Transverse colon (tissue), 4 donors: ENCODE measurements at regions not wholly inside any gene's neighbourhood (a gene's known extent, or its start where the extent isn't known, plus 50 kb on each side); places are given as distances from the start of the nearest gene placed in this dataset.
"Not testable (repeated sequence)": the region's sequence is repeated elsewhere in the genome, so short reads cannot be mapped to it uniquely, and the experiment has no call there.

Experiments used
- CTCF ChIP-seq, 5 experiments: fragments of 200-600 bp in 3 of 5; fragments of 450-650 bp in 2 of 5; sonication (generic) in 3 of 5; IDR thresholded peaks; 1 replicate in 2 of 5; 2 replicates in 3 of 5; pipeline ENCODE4 v1.5.1; 2016 to 2017; ENCODE audit warnings: antibody characterized with exemption in 5 of 5, inconsistent platforms in 3 of 5, mild to moderate bottlenecking in 2 of 5, moderate library complexity in 1 of 5
- EP300 ChIP-seq: sonication (generic); formaldehyde crosslinking; IDR thresholded peaks from one replicate; pipeline ENCODE4 v1.6.1; 2017; ENCODE audit warnings: antibody characterized with exemption, low read depth
- POLR2A ChIP-seq: fragments of 450-650 bp; IDR thresholded peaks from one replicate; pipeline ENCODE4 v1.6.1; 2016; ENCODE audit warnings: antibody characterized with exemption, mild to moderate bottlenecking, moderate library complexity
- POLR2AphosphoS5 ChIP-seq, 3 donors: sonication (generic); formaldehyde crosslinking; IDR thresholded peaks; one replicate each; pipeline ENCODE4 v1.6.1; 2016; ENCODE audit warnings: antibody characterized with exemption in 3 of 3

DNA sequence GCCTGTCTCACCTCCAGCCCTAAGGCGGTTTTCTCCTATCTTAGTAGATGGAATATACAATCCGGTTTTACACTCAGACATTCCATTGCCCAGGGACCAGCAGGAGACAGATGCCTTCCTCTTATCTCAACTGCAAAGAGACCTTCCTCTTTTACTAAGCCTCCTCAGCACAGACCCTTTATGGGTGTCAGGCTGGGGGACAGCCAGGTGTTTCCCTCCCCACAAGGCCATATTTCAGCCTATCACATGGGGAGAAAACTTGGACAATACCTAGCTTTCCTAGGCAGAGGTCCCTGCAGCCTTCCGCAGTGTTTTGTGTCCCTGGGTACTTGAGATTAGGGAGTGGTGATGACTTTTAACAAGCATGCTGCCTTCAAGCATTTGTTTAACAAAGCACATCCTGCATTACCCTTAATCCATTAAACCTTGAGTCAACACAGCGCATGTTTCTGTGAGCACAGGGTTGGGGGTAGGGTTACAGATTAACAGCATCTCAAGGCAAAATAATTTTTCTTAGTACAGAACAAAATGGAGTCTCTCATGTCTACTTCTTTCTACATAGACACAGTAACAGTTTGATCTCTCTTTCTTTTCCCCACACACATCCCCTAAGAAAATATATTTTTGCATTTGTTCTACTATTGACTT, 876.2 kb downstream of the ANKRD7 start:
- TF ChIP-seq CTCF (IDR thresholded peaks at IDR 0.05); POLR2A; POLR2AphosphoS5 (IDR thresholded peaks at IDR 0.05); EP300: not testable (repeated sequence)
